Skin epidermis (tissue), 12 donors: ENCODE measurements at regions not wholly inside any gene's neighbourhood (a gene's known extent, or its start where the extent isn't known, plus 50 kb on each side); places are given as distances from the start of the nearest gene placed in this dataset.

Experiments used
- H3K27ac ChIP-seq, 21 experiments: fragments of 200-600 bp; sonication (generic) in 11 of 21; one replicate each; pipeline ENCODE4 v1.5.0; 2020; ENCODE audit warnings: mild to moderate bottlenecking in 3 of 21, inconsistent platforms in 2 of 21, moderate library complexity in 2 of 21
- H3K4me3 ChIP-seq, 7 experiments: fragments of 200-600 bp; sonication (generic) in 2 of 7; one replicate each; pipeline ENCODE4 v1.5.0; 2020; ENCODE audit warnings: inconsistent platforms in 2 of 7, mild to moderate bottlenecking in 2 of 7, moderate library complexity in 1 of 7

GRCh38 chr16:35234679-35235078, 1775.3 kb downstream of the TP53TG3F start:
- Histone ChIP-seq H3K4me3 (no peak overlapping the region), H3K27ac (no peak overlapping the region)

- H3K27ac ChIP-seq, result peak overlapping the region in 2 of 21 experiments; percentile 11 to 20
- H3K4me3 ChIP-seq, result no peak overlapping the region
These were observed 1780.1 kb downstream of the TP53TG3F start for GRCh38 chr16:35239561-35239960.

GRCh38 chr16:35249051-35249450, 1789.6 kb downstream of the TP53TG3F start:
- Histone ChIP-seq H3K4me3 (no peak overlapping the region), H3K27ac (no peak overlapping the region)

- H3K4me3 ChIP-seq, result no peak overlapping the region
These were observed 1793.0 kb downstream of the TP53TG3F start for GRCh38 chr16:35252356-35252936.

GRCh38 chr16:35255186-35255803, 1795.9 kb downstream of the TP53TG3F start:
- H3K27ac ChIP-seq, result no peak overlapping the region
- no peak overlapping the region for H3K4me3 ChIP-seq

More at GRCh38 chr16:35252356-35252936, 1793.0 kb downstream of the TP53TG3F start:
- H3K27ac ChIP-seq, result no peak overlapping the region

GRCh38 chr16:35255816-35256215, 1796.4 kb downstream of the TP53TG3F start:
- H3K4me3 ChIP-seq, result no peak overlapping the region
- no peak overlapping the region for H3K27ac ChIP-seq

- Histone ChIP-seq H3K4me3 (no peak overlapping the region), H3K27ac (no peak overlapping the region)
These were observed 1799.0 kb downstream of the TP53TG3F start for GRCh38 chr16:35258381-35258780.

GRCh38 chr16:35295856-35296255, 1836.4 kb downstream of the TP53TG3F start:
- Histone ChIP-seq H3K27ac (peak overlapping the region in 3 of 21 experiments; percentile 29 to 65 (median 59)), H3K4me3 (no peak overlapping the region)

- Histone ChIP-seq H3K4me3 (no peak overlapping the region), H3K27ac (peak overlapping the region in 13 of 21 experiments; percentile 0 to 75 (median 55))
These were observed 1837.7 kb downstream of the TP53TG3F start for GRCh38 chr16:35296962-35297653.

GRCh38 chr16:35298460-35299243, 1839.2 kb downstream of the TP53TG3F start:
- Histone ChIP-seq H3K27ac (peak overlapping the region in 14 of 21 experiments; percentile 9 to 75 (median 55)), H3K4me3 (no peak overlapping the region)

GRCh38 chr16:35302859-35303258, 1843.4 kb downstream of the TP53TG3F start:
- Histone ChIP-seq H3K4me3 (no peak overlapping the region), H3K27ac (peak overlapping the region in 2 of 21 experiments; percentile 12 to 78)

GRCh38 chr16:35305476-35305875, 1846.1 kb downstream of the TP53TG3F start:
- peak overlapping the region in 15 of 21 experiments; percentile 30 to 85 (median 68) for H3K27ac ChIP-seq
- no peak overlapping the region for H3K4me3 ChIP-seq

GRCh38 chr16:35306915-35307314, 1847.5 kb downstream of the TP53TG3F start:
- Histone ChIP-seq H3K4me3 (no peak overlapping the region), H3K27ac (peak overlapping the region in 11 of 21 experiments; percentile 25 to 85 (median 69))

- no peak overlapping the region for H3K4me3 ChIP-seq
- H3K27ac ChIP-seq, result peak overlapping the region in 16 of 21 experiments; percentile 22 to 85 (median 68)
These were observed 1849.3 kb downstream of the TP53TG3F start for GRCh38 chr16:35308674-35309073.

- no peak overlapping the region for H3K4me3 ChIP-seq
- H3K27ac ChIP-seq, result no peak overlapping the region
These were observed 1851.6 kb downstream of the TP53TG3F start for GRCh38 chr16:35310999-35311398.

- Histone ChIP-seq H3K4me3 (no peak overlapping the region), H3K27ac (no peak overlapping the region)
These were observed 1852.1 kb downstream of the TP53TG3F start for GRCh38 chr16:35311475-35311874.

- H3K4me3 ChIP-seq, result no peak overlapping the region
- no peak overlapping the region for H3K27ac ChIP-seq
These were observed 1854.9 kb downstream of the TP53TG3F start for GRCh38 chr16:35314298-35314697.

GRCh38 chr16:35319536-35320192, 1860.3 kb downstream of the TP53TG3F start:
- no peak overlapping the region for H3K4me3 ChIP-seq
- peak overlapping the region in 1 of 21 experiments; percentile 12 for H3K27ac ChIP-seq

GRCh38 chr16:35325936-35326335, 1866.5 kb downstream of the TP53TG3F start:
- Histone ChIP-seq H3K27ac (no peak overlapping the region), H3K4me3 (no peak overlapping the region)

- no peak overlapping the region for H3K27ac ChIP-seq
- H3K4me3 ChIP-seq, result no peak overlapping the region
These were observed 1879.9 kb downstream of the TP53TG3F start for GRCh38 chr16:35339337-35339736.
